ENCODE measurements at regions not wholly inside any gene's neighbourhood (a gene's known extent, or its start where the extent isn't known, plus 50 kb on each side); places are given as distances from the start of the nearest gene placed in this dataset.

DNA sequence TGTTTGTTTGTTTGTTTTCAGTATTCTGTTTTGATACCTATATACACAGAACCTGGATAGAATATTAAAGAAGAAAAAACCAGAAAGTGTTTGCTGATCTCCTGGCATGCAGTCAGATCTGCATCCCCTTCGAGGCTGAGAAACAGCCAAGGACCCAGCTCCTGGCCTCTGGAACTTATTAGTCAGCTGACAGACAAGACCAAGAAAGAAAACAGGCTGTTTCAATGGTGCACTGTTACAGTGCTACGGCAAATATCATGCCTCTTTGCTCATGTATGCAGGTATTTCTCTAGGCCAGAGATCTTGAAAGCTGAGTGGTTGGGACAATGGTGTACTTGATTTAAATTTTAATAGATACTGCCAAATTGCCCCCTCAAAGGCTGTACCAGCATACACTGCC is 95.0 kb downstream of the C5orf15 start:
- TF ChIP-seq EP300 (IDR thresholded peaks at IDR 0.05; ENCODE audit: borderline replicate concordance), result no peak
- no peak for TF ChIP-seq FOXM1 (IDR thresholded peaks at IDR 0.05; ENCODE audit: borderline replicate concordance, low read depth)
- no peak for TF ChIP-seq EGR1 (IDR thresholded peaks at IDR 0.05)
- no peak for TF ChIP-seq RAD21 (IDR thresholded peaks at IDR 0.05; ENCODE audit: low read depth)
- no peak for TF ChIP-seq NFIC (IDR thresholded peaks at IDR 0.05)
- TF ChIP-seq, protein P1, sequence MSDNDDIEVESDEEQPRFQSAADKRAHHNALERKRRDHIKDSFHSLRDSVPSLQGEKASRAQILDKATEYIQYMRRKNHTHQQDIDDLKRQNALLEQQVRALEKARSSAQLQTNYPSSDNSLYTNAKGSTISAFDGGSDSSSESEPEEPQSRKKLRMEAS (IDR thresholded peaks at IDR 0.05), result no peak
- no peak for TF ChIP-seq TAF1 (IDR thresholded peaks at IDR 0.05; ENCODE audit: low read depth)
- no peak for TF ChIP-seq ZBTB7A (IDR thresholded peaks at IDR 0.05; ENCODE audit: low read depth)
- no peak for TF ChIP-seq YY1 (IDR thresholded peaks at IDR 0.05; ENCODE audit: low read depth)
